ENCODE measurements at regions not wholly inside any gene's neighbourhood (a gene's known extent, or its start where the extent isn't known, plus 50 kb on each side); places are given as distances from the start of the nearest gene placed in this dataset.

GRCh38 chr16:80167657-80168390 lies 373.0 kb upstream of the DYNLRB2 start:
- no peak overlapping the region for H2AFZ ChIP-seq (ENCODE audit: low read depth, low read length, severe bottlenecking)
- no peaks in the 10 kb centered on the region for H3K36me3 ChIP-seq (ENCODE audit: low read length)
- no peak overlapping the region for H3K4me2 ChIP-seq (ENCODE audit: low read depth, low read length, poor library complexity, severe bottlenecking)
- H4K20me1 ChIP-seq (ENCODE audit: low read depth, low read length): no peaks in the 10 kb centered on the region
- H3F3A ChIP-seq (ENCODE audit: insufficient read depth): no peaks in the 10 kb centered on the region
- H3K9ac ChIP-seq (ENCODE audit: low read length): no peak overlapping the region
- H3K9me3 ChIP-seq (ENCODE audit: insufficient read depth, low read length): no peaks in the 10 kb centered on the region
- H3K27me3 ChIP-seq (ENCODE audit: low read length): no peaks in the 10 kb centered on the region
- TF ChIP-seq EZH2phosphoT487 (conservative IDR thresholded peaks at IDR 0.05; ENCODE audit: low read length) (no peak), CTCF (IDR thresholded peaks at IDR 0.05; ENCODE audit: insufficient read depth, low read length, poor library complexity, severe bottlenecking) (no peak)
- H3K79me2 ChIP-seq (ENCODE audit: insufficient read depth, low read length): no peaks in the 10 kb centered on the region
- no peak overlapping the region for H3K4me3 ChIP-seq (ENCODE audit: insufficient read depth, low read length, poor library complexity, severe bottlenecking)
- H3K9me2 ChIP-seq (replicated peaks; ENCODE audit: insufficient read depth, low read length): no peaks in the 10 kb centered on the region; the same call in 1 of the 2 replicates
- H3K27ac ChIP-seq (ENCODE audit: low read depth, low read length): no peak overlapping the region

GRCh38 chr16:80166082-80166481 lies 374.7 kb upstream of the DYNLRB2 start:
- Histone ChIP-seq H3K27ac (ENCODE audit: low read depth, low read length) (no peak overlapping the region), H3K4me2 (ENCODE audit: low read depth, low read length, poor library complexity, severe bottlenecking) (no peak overlapping the region), H3F3A (ENCODE audit: insufficient read depth) (no peaks in the 10 kb centered on the region), H3K4me3 (ENCODE audit: insufficient read depth, low read length, poor library complexity, severe bottlenecking) (no peak overlapping the region), H3K9me2 (replicated peaks; ENCODE audit: insufficient read depth, low read length) (no peaks in the 10 kb centered on the region; the same call in 1 of the 2 replicates), H3K27me3 (ENCODE audit: low read length) (no peaks in the 10 kb centered on the region), H3K9ac (ENCODE audit: low read length) (no peak overlapping the region), H3K36me3 (ENCODE audit: low read length) (no peaks in the 10 kb centered on the region), H4K20me1 (ENCODE audit: low read depth, low read length) (no peaks in the 10 kb centered on the region), H3K9me3 (ENCODE audit: insufficient read depth, low read length) (no peaks in the 10 kb centered on the region), H3K79me2 (ENCODE audit: insufficient read depth, low read length) (no peaks in the 10 kb centered on the region), H2AFZ (ENCODE audit: low read depth, low read length, severe bottlenecking) (no peak overlapping the region)
- TF ChIP-seq CTCF (IDR thresholded peaks at IDR 0.05; ENCODE audit: insufficient read depth, low read length, poor library complexity, severe bottlenecking) (no peak), EZH2phosphoT487 (conservative IDR thresholded peaks at IDR 0.05; ENCODE audit: low read length) (no peak)

GRCh38 chr16:80164966-80165550 lies 375.7 kb upstream of the DYNLRB2 start:
- Histone ChIP-seq H3K27me3 (ENCODE audit: low read length) (no peaks in the 10 kb centered on the region), H4K20me1 (ENCODE audit: low read depth, low read length) (no peaks in the 10 kb centered on the region), H3K9me3 (ENCODE audit: insufficient read depth, low read length) (no peaks in the 10 kb centered on the region), H3K27ac (ENCODE audit: low read depth, low read length) (no peak overlapping the region), H3K4me2 (ENCODE audit: low read depth, low read length, poor library complexity, severe bottlenecking) (no peak overlapping the region), H3K9me2 (replicated peaks; ENCODE audit: insufficient read depth, low read length) (no peaks in the 10 kb centered on the region), H3K4me3 (ENCODE audit: insufficient read depth, low read length, poor library complexity, severe bottlenecking) (no peak overlapping the region), H3F3A (ENCODE audit: insufficient read depth) (no peaks in the 10 kb centered on the region), H3K9ac (ENCODE audit: low read length) (no peak overlapping the region), H3K79me2 (ENCODE audit: insufficient read depth, low read length) (no peaks in the 10 kb centered on the region), H2AFZ (ENCODE audit: low read depth, low read length, severe bottlenecking) (no peak overlapping the region), H3K36me3 (ENCODE audit: low read length) (no peaks in the 10 kb centered on the region)
- TF ChIP-seq EZH2phosphoT487 (conservative IDR thresholded peaks at IDR 0.05; ENCODE audit: low read length) (no peak), CTCF (IDR thresholded peaks at IDR 0.05; ENCODE audit: insufficient read depth, low read length, poor library complexity, severe bottlenecking) (no peak)

Measured in SU-DHL-6 (cell line).